ENCODE measurements at regions not wholly inside any gene's neighbourhood (a gene's known extent, or its start where the extent isn't known, plus 50 kb on each side); places are given as distances from the start of the nearest gene placed in this dataset.

DNA sequence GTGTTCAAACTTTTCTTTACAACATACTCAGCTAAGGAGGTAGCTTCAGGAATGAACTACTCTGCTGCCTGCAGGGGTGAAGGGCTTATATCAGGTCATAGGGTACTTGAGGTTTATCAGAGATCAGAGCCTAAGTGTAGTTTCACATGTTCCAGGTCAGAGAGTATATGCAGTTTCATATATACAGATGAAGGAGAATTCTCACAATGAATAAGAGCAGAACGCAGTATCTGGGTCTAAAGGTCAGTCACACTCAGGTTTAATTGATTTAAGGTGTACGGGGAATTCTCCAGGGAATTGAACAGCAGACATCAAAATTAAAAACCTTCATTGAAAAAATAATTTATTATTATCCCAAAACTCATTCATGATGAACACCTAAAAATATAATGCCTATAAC, 700.6 kb downstream of the TECRL start:
- FAIRE-seq, result no peak
- no peak for DNase-seq (ENCODE audit: insufficient read length, low spot score)
- TF ChIP-seq POLR2A (IDR thresholded peaks at IDR 0.05; ENCODE audit: low read depth, low read length), result no peak

DNA sequence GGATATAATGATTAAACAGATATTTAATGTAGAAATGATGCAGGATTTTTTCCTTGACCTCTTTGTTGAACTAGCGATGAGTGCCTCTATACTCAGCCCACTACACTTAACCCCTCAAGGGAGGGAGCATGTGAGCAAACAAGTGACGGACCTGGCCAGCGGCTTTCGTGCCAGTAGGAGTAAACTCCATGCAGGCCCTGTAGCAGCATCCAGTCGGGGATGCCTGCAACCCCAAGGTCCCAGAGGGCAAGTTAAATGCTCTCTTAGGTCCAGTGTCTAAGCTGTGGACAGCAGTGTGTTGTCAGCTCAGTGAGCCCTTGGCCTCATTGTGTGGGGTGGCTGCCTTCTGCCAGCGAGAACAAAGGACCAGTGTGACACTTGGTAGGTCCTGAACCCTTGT, 708.7 kb downstream of the TECRL start:
- DNase-seq (ENCODE audit: insufficient read length, low spot score) (no peak), FAIRE-seq (no peak)
- no peak for TF ChIP-seq POLR2A (IDR thresholded peaks at IDR 0.05; ENCODE audit: low read depth, low read length)

DNA sequence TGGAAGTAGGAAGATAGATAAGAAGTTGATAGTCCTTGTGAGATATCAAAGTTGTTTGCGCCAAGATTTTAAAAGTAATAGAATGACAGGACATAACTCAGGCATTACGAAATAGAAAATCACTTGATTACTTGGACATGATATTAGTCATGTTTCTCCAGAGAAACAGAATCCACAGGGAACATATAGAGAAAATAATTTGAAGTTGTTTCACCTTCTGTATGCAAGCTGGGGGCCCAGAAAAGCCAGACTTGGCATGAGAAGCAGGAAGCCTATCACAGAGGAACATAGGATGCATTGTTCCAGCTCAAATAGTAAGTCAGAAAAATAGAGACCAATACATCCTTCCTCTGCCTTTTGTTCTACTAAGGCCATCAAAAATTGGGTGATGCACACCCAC, 715.9 kb downstream of the TECRL start:
- TF ChIP-seq POLR2A (IDR thresholded peaks at IDR 0.05; ENCODE audit: low read depth, low read length), result no peak
- DNase-seq (ENCODE audit: insufficient read length, low spot score) (no peak), FAIRE-seq (no peak)

DNA sequence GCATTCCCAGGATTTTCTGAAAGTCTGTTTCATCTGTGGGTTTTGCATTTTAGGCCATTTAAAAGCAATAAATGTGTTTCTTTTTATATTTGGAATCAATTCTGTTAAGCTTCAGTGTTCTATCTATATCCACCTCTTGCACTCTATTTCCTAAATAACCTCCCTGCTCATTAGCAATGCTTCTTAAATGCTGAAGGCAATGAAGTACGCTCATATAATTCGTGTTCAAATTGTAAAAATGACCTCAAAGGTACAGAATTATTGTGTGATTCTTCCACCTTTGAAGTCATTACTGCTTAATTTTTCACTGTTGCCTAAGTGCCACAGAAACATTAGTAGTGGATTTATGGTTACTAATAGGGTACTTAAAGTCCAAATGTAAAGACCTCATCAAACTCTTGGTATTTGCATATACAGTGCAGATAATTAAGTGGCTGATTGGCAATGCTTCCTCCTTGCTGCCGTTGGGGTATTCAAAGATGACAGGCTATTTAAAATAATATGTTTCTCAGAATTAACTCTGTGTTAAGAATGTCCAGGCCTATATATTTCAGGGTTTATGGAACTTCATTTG, 730.8 kb downstream of the TECRL start:
- no peak for FAIRE-seq
- DNase-seq (ENCODE audit: insufficient read length, low spot score), result no peak

DNA sequence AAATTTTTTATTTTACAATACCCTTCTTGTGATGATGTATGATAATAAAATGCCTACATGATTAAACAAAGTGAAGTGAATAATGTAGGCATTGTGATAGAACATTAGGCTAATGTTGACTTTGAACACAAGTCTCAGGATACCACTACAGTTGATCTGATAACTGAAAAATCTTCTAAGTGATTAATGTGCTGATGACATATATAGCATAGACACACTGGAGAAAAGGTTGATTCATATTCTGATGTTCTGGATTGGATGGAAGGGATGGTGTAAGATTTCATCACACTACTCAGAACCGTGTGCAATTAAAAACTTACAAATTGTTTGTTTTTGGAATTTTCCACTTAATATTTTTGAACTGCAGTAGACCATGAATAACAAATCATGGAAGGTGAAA, 738.5 kb downstream of the TECRL start:
- DNase-seq (ENCODE audit: insufficient read length, low spot score) (no peak), FAIRE-seq (no peak)
- no peak for TF ChIP-seq POLR2A (IDR thresholded peaks at IDR 0.05; ENCODE audit: low read depth, low read length)

More for the DNA sequence above, 730.8 kb downstream of the TECRL start:
- no peak for TF ChIP-seq POLR2A (IDR thresholded peaks at IDR 0.05; ENCODE audit: low read depth, low read length)

DNA sequence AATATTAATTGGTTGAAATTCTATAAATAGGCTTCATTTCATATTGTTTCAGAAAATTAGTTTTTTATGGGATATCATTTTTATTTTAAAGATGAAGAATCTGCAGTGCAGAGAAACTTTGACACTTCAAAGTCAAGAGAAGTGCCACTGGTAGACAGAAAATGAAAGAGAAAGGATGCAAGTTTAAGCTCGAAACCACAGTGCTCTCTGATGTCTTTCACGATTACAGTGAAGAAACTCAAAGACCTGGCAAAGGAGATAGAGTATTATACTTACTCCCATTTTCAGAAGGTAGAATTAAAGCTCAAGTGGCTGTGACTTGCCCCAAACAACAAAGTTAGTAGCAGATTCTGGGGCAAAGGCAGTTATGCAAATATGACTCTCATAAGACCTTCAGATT, 745.4 kb downstream of the TECRL start:
- no peak for TF ChIP-seq POLR2A (IDR thresholded peaks at IDR 0.05; ENCODE audit: low read depth, low read length)
- DNase-seq (ENCODE audit: insufficient read length, low spot score) (no peak), FAIRE-seq (no peak)

DNA sequence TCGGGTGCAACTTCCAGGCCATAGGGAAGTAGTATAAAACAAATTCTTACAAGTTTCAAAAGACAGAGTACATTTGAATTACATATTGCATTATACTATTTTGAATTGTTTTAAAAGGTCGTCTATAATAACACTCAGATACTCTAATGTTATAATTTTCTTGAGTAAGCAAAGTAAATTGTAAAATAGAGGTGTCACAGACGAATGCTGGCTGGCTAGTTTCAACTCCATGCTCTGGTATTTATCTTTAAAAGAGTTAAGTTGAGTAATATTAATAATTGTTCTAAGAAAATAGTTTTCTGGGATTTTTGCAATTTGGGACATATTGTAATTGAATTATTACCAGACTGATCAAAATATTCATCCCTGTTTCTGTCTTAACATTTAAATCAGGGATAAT, 764.9 kb downstream of the TECRL start:
- FAIRE-seq (no peak), DNase-seq (ENCODE audit: insufficient read length, low spot score) (no peak)
- TF ChIP-seq POLR2A (IDR thresholded peaks at IDR 0.05; ENCODE audit: low read depth, low read length), result no peak

DNA sequence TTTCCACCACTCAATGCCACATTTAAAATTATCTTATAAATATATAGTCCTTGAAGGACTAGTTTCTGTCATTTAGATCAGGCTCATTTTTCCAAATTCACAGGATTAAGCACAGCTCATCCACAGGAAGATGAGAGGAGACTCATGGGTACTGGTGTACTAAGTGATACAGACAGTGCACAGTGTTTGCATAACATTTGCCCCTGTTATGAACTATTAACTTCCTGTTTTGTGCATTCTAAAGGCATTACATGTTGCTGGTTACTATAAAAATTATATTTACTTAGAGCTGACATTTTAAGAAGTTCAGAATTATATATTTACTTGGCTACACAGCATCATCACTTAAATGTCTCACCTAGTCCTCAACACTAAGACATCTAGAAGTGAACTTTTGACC, 772.0 kb downstream of the TECRL start:
- no peak for TF ChIP-seq POLR2A (IDR thresholded peaks at IDR 0.05; ENCODE audit: low read depth, low read length)
- no peak for FAIRE-seq
- no peak for DNase-seq (ENCODE audit: insufficient read length, low spot score)

DNA sequence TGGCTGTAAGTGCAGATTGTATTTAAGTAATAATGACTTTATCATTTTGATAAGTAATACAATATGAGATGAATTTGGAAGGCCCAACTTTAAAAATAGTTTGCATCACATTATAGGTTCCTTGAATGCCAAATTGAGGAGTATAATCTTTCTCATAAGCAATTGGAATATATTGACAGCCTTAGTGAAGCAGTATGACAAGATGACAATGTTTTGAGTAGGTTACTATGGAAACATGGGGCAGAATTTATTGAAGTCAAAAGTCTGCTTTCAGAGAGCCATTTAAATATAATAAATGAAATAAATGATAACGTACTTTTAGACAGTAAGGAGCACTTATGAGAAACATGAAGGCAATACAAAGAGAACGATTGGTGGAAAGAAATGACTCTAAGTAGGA, 776.4 kb downstream of the TECRL start:
- no peak for TF ChIP-seq POLR2A (IDR thresholded peaks at IDR 0.05; ENCODE audit: low read depth, low read length)
- no peak for DNase-seq (ENCODE audit: insufficient read length, low spot score)
- no peak for FAIRE-seq

DNA sequence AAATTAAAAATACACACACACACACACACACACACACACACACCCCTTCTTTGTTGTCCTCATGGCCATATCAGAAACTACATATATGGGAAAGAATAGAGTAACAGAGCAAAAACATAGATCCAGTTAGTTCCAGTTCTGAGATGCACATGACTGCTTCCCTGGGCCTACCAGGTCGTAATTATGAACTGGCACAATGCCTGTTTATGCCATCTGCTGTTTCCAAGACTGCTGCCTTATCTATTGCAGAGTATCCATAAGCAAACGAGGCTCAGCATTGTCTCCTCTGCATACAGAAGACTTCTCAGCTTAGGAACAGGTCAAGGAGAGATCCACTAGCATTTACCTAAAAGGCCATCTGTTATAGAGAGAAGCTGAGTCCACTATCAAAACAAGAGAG, 789.0 kb downstream of the TECRL start:
- no peak for FAIRE-seq
- no peak for TF ChIP-seq POLR2A (IDR thresholded peaks at IDR 0.05; ENCODE audit: low read depth, low read length)
- no peak for DNase-seq (ENCODE audit: insufficient read length, low spot score)

DNA sequence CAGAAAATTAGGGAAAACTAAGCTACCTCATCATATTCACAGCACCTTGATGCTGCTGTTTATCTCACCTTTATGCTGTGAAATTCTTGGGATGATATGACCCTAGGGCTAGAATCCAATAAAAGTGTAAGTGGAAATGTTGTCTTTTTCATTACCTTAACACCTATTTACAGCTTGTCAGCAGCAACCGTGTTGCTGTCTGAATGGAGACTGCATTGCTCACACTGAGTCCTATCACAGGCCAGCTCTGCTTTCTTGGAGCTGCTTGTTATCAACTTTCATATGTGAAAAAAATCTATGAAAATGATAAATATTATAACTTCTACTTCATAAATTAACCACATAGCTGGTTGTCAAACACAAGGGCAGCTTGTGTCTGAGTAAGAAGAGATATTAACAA, 789.5 kb downstream of the TECRL start:
- TF ChIP-seq POLR2A (IDR thresholded peaks at IDR 0.05; ENCODE audit: low read depth, low read length), result no peak
- FAIRE-seq (no peak), DNase-seq (ENCODE audit: insufficient read length, low spot score) (no peak)

DNA sequence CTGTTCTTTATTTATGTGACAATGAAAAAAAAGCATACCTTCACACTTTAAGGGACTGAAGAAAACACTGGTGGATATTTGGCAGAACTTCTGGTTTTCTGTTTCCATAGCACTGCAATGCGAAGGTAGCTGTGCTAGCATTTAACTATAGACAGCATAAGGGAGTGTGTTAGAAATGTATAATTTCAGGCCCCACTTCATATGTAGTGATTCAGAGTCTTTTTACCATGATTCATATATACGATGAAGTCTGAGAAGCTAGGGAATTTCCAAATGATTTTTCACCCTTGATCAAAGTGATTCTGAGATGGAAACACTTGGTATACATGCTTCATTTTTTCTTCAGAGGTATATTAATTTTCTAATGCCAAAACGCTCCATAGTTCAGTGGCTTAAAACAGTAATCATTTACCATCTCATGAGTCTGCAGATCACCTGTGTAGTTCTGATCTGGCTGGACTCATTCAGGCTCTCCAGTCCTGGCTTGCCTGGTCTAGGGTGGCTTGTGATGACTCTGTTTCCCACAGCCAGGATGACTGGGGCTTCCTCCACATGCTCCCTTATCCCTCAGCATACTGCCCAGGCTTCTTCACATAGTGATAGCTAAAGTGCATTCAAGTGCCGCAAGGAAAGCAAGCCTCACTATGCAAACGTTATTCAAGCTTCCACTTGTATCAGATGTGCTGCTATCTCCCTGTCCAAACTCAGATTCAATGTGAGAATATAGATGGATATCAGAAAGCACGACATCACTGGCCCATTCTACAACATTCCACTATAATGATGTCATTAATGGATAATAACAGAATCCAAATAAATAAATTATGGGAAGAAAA, 790.1 kb downstream of the TECRL start:
- FAIRE-seq (no peak), DNase-seq (ENCODE audit: insufficient read length, low spot score) (no peak)
- no peak for TF ChIP-seq POLR2A (IDR thresholded peaks at IDR 0.05; ENCODE audit: low read depth, low read length)

DNA sequence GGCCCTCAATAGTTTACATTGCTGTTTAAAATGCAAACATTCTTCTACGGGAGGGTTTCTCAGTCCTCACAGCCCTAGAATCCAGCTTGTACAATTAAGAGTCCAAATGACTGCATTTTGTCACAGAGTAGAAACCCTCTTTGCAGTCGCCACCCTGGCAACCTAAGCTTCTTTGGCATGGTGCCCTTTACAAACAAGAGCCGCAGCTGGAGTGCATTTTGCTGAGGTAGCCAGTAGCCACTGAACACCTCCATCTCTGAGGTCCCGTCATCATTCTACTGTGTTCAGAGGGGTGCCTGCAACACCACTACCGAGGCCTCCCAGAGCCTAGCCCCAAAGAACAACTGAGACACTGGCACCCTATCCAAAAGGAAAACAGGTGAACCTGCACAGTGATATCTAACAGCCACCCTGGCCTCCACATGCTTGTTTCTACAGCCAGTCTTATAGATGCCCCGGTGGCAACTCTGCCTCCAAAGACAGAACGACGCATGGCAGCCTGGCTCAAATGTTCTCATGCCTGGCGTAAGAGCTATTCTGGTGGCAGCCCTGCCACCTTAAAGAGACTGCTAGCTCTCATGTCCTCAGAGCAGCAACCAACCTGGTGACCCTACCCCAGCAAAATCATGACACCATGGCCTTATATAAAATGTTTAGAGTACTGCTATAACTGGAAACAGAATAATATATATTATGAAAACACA, 801.9 kb downstream of the TECRL start:
- FAIRE-seq, result no peak
- no peak for TF ChIP-seq POLR2A (IDR thresholded peaks at IDR 0.05; ENCODE audit: low read depth, low read length)
- DNase-seq (ENCODE audit: insufficient read length, low spot score), result no peak

DNA sequence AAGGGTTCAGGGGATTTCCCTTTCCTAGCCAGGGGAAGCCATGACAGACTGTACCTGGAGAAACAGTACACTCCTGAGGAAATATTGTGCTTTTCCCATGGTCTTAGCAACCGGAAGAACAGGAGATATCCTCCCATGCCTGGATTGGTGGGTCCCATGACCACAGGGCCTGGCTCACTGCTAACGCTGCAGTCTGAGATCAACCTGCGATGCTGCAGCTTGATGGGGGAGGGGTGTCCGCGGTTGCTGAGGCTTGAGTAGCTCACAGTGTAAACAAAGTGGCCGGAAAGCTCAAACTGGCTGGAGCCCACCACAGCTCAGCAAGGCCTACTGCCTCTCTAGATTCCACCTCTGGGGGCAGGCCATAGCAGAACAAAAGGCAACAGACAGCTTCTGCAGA, 819.5 kb downstream of the TECRL start:
- no peak for DNase-seq (ENCODE audit: insufficient read length, low spot score)
- no peak for TF ChIP-seq POLR2A (IDR thresholded peaks at IDR 0.05; ENCODE audit: low read depth, low read length)
- FAIRE-seq, result no peak

DNA sequence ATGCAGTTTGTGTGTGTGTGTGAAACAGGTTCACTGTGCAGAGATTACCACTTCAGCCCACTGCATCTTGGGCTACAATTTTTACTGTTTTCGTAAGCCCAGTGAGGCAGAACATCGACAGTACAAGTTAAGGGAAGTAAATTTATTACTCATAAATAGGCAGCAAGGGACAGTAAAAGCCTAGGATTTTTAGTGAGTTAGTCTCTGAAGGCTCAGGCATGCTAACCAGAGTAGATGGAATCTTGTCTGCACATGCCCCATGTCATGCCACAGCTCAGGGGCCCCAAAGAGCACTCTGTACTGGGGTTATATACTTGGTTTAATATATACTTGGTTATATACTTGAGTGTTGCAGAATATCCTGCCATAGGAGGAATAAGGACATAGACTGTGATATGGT, 825.7 kb downstream of the TECRL start:
- no peak for TF ChIP-seq POLR2A (IDR thresholded peaks at IDR 0.05; ENCODE audit: low read depth, low read length)
- DNase-seq (ENCODE audit: insufficient read length, low spot score), result no peak

More for the DNA sequence above, 825.7 kb downstream of the TECRL start:
- FAIRE-seq, result no peak
